Bronchial epithelial cell (primary cell): ENCODE measurements at regions not wholly inside any gene's neighbourhood (a gene's known extent, or its start where the extent isn't known, plus 50 kb on each side); places are given as distances from the start of the nearest gene placed in this dataset.

Experiments
- DNase-seq: peaks from one replicate; pipeline ENCODE4 v3.0.0-alpha.2; 2010; ENCODE audit warnings: low read depth
- FAIRE-seq: peaks from 2 replicates; lab custom pipeline; 2011; peaks lifted over from hg19 to GRCh38; lab: Jason Lieb, UNC
- H3K27me3 ChIP-seq: 2 replicates; pipeline ENCODE4 v1.5.1; 2011; ENCODE audit warnings: low read length; ENCODE audit not compliant: control insufficient read depth, insufficient read depth
- H3K36me3 ChIP-seq: 2 replicates; pipeline ENCODE4 v1.5.1; 2011; ENCODE audit warnings: low read length; ENCODE audit not compliant: control insufficient read depth, insufficient read depth
- H3K4me3 ChIP-seq: 2 replicates; pipeline ENCODE4 v1.5.1; 2011; ENCODE audit warnings: mild to moderate bottlenecking, low read depth, low read length, control low read depth
- CTCF ChIP-seq: IDR thresholded peaks from 2 replicates; pipeline ENCODE4 v1.5.1; 2011; ENCODE audit warnings: mild to moderate bottlenecking, moderate library complexity, low read length, control low read depth, inconsistent platforms; ENCODE audit not compliant: insufficient read depth, severe bottlenecking

GRCh38 chr4:20318001-20318908 is 66.5 kb downstream of the SLIT2 start:
- no peak for DNase-seq
- no peak for FAIRE-seq
- H3K4me3 ChIP-seq = no peak overlapping the region

GRCh38 chr4:20318909-20319277 is 67.2 kb downstream of the SLIT2 start:
- FAIRE-seq (no peak), DNase-seq (no peak)
- H3K4me3 ChIP-seq = no peak overlapping the region
- no peaks in the 10 kb centered on the region for H3K36me3 ChIP-seq
- no peaks in the 10 kb centered on the region for H3K27me3 ChIP-seq
- no peak for TF ChIP-seq CTCF

More at GRCh38 chr4:20318001-20318908, 66.5 kb downstream of the SLIT2 start:
- Histone ChIP-seq H3K27me3 (no peaks in the 10 kb centered on the region), H3K36me3 (no peaks in the 10 kb centered on the region)
- TF ChIP-seq CTCF = no peak

- DNase-seq (no peak), FAIRE-seq (no peak)
- H3K4me3 ChIP-seq = no peak overlapping the region
- H3K36me3 ChIP-seq = no peaks in the 10 kb centered on the region
- H3K27me3 ChIP-seq = no peaks in the 10 kb centered on the region
- TF ChIP-seq CTCF = no peak
These were observed 68.3 kb downstream of the SLIT2 start for GRCh38 chr4:20319825-20320612.

GRCh38 chr4:20323991-20324390 is 72.3 kb downstream of the SLIT2 start:
- FAIRE-seq (peak; percentile 43), DNase-seq (peak; percentile 58)
- no peak for TF ChIP-seq CTCF

GRCh38 chr4:20326460-20326859 is 74.8 kb downstream of the SLIT2 start:
- no peak for TF ChIP-seq CTCF
- FAIRE-seq = no peak
- DNase-seq = no peak
- H3K4me3 ChIP-seq = no peak overlapping the region
- no peaks in the 10 kb centered on the region for H3K27me3 ChIP-seq
- H3K36me3 ChIP-seq = no peaks in the 10 kb centered on the region

More at GRCh38 chr4:20323991-20324390, 72.3 kb downstream of the SLIT2 start:
- H3K27me3 ChIP-seq = no peaks in the 10 kb centered on the region
- no peak overlapping the region for H3K4me3 ChIP-seq
- H3K36me3 ChIP-seq = no peaks in the 10 kb centered on the region
